ENCODE measurements at regions not wholly inside any gene's neighbourhood (a gene's known extent, or its start where the extent isn't known, plus 50 kb on each side); places are given as distances from the start of the nearest gene placed in this dataset.

DNA sequence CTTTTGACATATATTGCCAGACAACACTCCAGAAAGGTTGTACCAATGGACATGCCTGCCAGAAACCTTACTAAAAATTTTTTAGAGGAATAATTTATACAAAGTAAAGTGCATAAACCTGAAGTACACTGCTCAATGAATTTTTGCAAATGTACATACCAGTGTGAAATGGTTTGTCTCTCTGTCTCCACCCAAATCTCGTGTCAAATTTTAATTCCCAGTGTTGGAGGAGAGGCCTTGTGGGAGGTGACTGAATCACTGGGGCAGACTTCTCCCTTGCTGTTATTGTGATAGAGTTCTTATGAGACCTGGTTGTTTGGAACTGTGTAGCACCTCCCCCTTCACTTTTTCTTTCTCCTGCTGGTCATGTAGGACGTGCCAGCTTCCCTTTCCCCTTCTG, 168.8 kb downstream of the RWDD3 start:
- TF ChIP-seq, protein P1, sequence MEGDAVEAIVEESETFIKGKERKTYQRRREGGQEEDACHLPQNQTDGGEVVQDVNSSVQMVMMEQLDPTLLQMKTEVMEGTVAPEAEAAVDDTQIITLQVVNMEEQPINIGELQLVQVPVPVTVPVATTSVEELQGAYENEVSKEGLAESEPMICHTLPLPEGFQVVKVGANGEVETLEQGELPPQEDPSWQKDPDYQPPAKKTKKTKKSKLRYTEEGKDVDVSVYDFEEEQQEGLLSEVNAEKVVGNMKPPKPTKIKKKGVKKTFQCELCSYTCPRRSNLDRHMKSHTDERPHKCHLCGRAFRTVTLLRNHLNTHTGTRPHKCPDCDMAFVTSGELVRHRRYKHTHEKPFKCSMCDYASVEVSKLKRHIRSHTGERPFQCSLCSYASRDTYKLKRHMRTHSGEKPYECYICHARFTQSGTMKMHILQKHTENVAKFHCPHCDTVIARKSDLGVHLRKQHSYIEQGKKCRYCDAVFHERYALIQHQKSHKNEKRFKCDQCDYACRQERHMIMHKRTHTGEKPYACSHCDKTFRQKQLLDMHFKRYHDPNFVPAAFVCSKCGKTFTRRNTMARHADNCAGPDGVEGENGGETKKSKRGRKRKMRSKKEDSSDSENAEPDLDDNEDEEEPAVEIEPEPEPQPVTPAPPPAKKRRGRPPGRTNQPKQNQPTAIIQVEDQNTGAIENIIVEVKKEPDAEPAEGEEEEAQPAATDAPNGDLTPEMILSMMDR (conservative IDR thresholded peaks at IDR 0.05; ENCODE audit: low read depth, low read length), result no peak
- TF ChIP-seq EZH2phosphoT487 (IDR thresholded peaks at IDR 0.05; ENCODE audit: borderline replicate concordance, low read length) (no peak), EZH2 (IDR thresholded peaks at IDR 0.05; ENCODE audit: low read length, unreplicated experiment) (no peak)
